ENCODE measurements at regions not wholly inside any gene's neighbourhood (a gene's known extent, or its start where the extent isn't known, plus 50 kb on each side); places are given as distances from the start of the nearest gene placed in this dataset.

DNA sequence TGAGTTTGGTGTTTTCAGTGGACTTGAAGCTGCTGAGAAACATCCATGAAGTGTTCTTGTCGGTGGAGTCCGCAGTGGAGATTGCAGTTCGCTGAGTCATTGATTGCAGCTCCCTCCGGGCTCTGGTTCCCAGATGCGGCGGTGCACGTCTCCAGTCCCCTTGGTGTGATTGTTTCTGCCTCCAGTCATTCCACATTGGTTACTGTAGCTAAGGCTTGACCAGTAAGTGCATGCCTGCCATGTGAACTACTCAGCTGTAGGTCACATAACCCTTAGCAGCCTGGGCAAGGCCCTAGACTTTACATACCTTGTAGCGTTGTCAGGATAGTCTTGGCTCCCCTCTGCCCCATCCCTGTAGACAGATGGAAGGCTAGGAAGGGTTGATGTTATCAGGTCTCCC lies 53.8 kb upstream of the CLCN4 start:
- TF ChIP-seq, protein P1, sequence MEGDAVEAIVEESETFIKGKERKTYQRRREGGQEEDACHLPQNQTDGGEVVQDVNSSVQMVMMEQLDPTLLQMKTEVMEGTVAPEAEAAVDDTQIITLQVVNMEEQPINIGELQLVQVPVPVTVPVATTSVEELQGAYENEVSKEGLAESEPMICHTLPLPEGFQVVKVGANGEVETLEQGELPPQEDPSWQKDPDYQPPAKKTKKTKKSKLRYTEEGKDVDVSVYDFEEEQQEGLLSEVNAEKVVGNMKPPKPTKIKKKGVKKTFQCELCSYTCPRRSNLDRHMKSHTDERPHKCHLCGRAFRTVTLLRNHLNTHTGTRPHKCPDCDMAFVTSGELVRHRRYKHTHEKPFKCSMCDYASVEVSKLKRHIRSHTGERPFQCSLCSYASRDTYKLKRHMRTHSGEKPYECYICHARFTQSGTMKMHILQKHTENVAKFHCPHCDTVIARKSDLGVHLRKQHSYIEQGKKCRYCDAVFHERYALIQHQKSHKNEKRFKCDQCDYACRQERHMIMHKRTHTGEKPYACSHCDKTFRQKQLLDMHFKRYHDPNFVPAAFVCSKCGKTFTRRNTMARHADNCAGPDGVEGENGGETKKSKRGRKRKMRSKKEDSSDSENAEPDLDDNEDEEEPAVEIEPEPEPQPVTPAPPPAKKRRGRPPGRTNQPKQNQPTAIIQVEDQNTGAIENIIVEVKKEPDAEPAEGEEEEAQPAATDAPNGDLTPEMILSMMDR (IDR thresholded peaks at IDR 0.05) = no peak
- no peak overlapping the region for H3K4me3 ChIP-seq
- H3K9me3 ChIP-seq = no peaks in the 10 kb centered on the region
- intact Hi-C loops (cut with DNase I, micrococcal nuclease) = no loop called here
- peaks cover 6% of the 10 kb centered on the region for H3K4me1 ChIP-seq (ENCODE audit: low read depth)
- H3K36me3 ChIP-seq (ENCODE audit: low read depth) = no peaks in the 10 kb centered on the region
- ATAC-seq (no peak), DNase-seq (no peak)

DNA sequence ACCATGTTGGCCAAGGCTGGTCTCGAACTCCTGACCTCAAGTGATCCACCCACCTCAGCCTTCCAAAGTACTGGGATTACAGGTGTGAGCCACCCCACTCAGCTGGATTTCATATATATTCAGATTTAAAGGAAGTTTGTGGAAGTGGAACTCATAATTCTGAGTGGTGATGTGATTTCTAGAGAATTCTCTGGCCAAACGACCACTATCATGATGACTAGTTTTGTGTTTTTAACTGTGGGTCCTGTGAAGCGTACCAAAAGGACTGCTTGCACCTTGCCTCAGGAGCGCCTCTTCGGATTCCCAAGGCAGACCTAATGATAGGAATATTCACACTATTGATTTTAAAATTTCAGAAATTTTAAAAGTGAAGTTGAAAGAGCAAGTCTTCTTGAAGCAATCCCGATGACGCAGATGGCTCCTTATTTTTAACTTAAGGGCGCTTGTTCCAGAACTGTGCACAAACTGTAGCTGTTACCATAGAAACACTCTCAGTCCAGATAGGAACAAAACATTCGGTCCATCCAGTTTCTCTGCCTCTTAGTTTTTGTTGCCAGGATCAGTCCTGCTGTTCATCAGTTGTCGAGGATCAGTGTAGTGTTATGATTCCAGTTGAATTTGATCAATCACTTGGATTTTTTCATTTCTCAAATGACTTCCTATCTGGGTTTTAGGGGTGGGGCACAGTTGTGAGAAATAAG lies 51.7 kb upstream of the CLCN4 start:
- peaks cover 6% of the 10 kb centered on the region for H3K4me1 ChIP-seq (ENCODE audit: low read depth)
- peak; percentile 23 for ATAC-seq
- H3K4me3 ChIP-seq = no peak overlapping the region
- TF ChIP-seq, protein P1 (IDR thresholded peaks at IDR 0.05) = no peak
- no peak for DNase-seq
- H3K36me3 ChIP-seq (ENCODE audit: low read depth) = no peaks in the 10 kb centered on the region
- no peaks in the 10 kb centered on the region for H3K9me3 ChIP-seq
- intact Hi-C loops (cut with DNase I, micrococcal nuclease) = no loop called here

- peak; percentile 32 for ATAC-seq
- TF ChIP-seq, protein P1 (IDR thresholded peaks at IDR 0.05) = no peak
- no peak for DNase-seq
These were observed 50.0 kb upstream of the CLCN4 start for GRCh38 chrX:10106806-10107205.

More at GRCh38 chrX:10106806-10107205, 50.0 kb upstream of the CLCN4 start:
- Histone ChIP-seq H3K4me1 (ENCODE audit: low read depth) (peaks cover 6% of the 10 kb centered on the region), H3K9me3 (no peaks in the 10 kb centered on the region), H3K36me3 (ENCODE audit: low read depth) (no peaks in the 10 kb centered on the region), H3K4me3 (no peak overlapping the region)
- intact Hi-C loops (cut with DNase I, micrococcal nuclease) = no loop called here

Measured in mucosa of descending colon (tissue), 3 donors.